ENCODE measurements at regions not wholly inside any gene's neighbourhood (a gene's known extent, or its start where the extent isn't known, plus 50 kb on each side); places are given as distances from the start of the nearest gene placed in this dataset.

GRCh38 chr9:89249001-89249400 lies 62.0 kb upstream of the CKS2 start:
- TF ChIP-seq FOXP2 (optimal IDR thresholded peaks at IDR 0.05; ENCODE audit: control extremely low read depth, extremely low read length, insufficient read depth) (no peak), EZH2 (IDR thresholded peaks at IDR 0.05) (no peak), POLR2AphosphoS5 (IDR thresholded peaks at IDR 0.05; ENCODE audit: borderline replicate concordance, low read depth, low read length) (no peak)

Measured in SK-N-MC (cell line).